HG02973 (cell line): ENCODE measurements at regions not wholly inside any gene's neighbourhood (a gene's known extent, or its start where the extent isn't known, plus 50 kb on each side); places are given as distances from the start of the nearest gene placed in this dataset.

Source experiments
- ATAC-seq: cut with Tn5 transposase; IDR thresholded peaks from one replicate; pipeline ENCODE4 v1.9.1; 2021; ENCODE audit warnings: moderate library complexity; ENCODE audit not compliant: unreplicated experiment

- no peak for ATAC-seq
These were observed 164.7 kb upstream of the SMAD3 start for GRCh38 chr15:66900586-66901310.

- ATAC-seq = no peak
These were observed 163.9 kb upstream of the SMAD3 start for GRCh38 chr15:66901336-66902100.

- no peak for ATAC-seq
These were observed 160.2 kb upstream of the SMAD3 start for GRCh38 chr15:66905185-66905584.

- no peak for ATAC-seq
These were observed 159.4 kb upstream of the SMAD3 start for GRCh38 chr15:66905954-66906353.

- no peak for ATAC-seq
These were observed 158.5 kb upstream of the SMAD3 start for GRCh38 chr15:66906668-66907614.

- ATAC-seq = no peak
These were observed 157.3 kb upstream of the SMAD3 start for GRCh38 chr15:66907826-66908743.

- ATAC-seq = no peak
These were observed 156.7 kb upstream of the SMAD3 start for GRCh38 chr15:66908744-66909095.

- ATAC-seq = no peak
These were observed 156.0 kb upstream of the SMAD3 start for GRCh38 chr15:66909381-66909890.

- ATAC-seq = no peak
These were observed 154.2 kb upstream of the SMAD3 start for GRCh38 chr15:66911131-66911700.

- no peak for ATAC-seq
These were observed 153.4 kb upstream of the SMAD3 start for GRCh38 chr15:66912001-66912400.

GRCh38 chr15:66912441-66912840, 153.0 kb upstream of the SMAD3 start:
- ATAC-seq = no peak

- no peak for ATAC-seq
These were observed 147.4 kb upstream of the SMAD3 start for GRCh38 chr15:66917904-66918448.

GRCh38 chr15:66919421-66919820, 146.0 kb upstream of the SMAD3 start:
- ATAC-seq = no peak

- ATAC-seq = no peak
These were observed 144.0 kb upstream of the SMAD3 start for GRCh38 chr15:66921319-66921915.

- ATAC-seq = no peak
These were observed 142.8 kb upstream of the SMAD3 start for GRCh38 chr15:66922608-66923007.

- no peak for ATAC-seq
These were observed 141.9 kb upstream of the SMAD3 start for GRCh38 chr15:66923438-66923881.

GRCh38 chr15:66924889-66925288, 140.5 kb upstream of the SMAD3 start:
- ATAC-seq = no peak

- ATAC-seq = no peak
These were observed 139.7 kb upstream of the SMAD3 start for GRCh38 chr15:66925721-66926120.
